Sigmoid colon (tissue), 4 donors: ENCODE measurements at regions not wholly inside any gene's neighbourhood (a gene's known extent, or its start where the extent isn't known, plus 50 kb on each side); places are given as distances from the start of the nearest gene placed in this dataset.

ENCODE experiments used
- EP300 ChIP-seq, 4 donors: sonication (generic); formaldehyde crosslinking; IDR thresholded peaks; one replicate each; pipeline ENCODE4 v1.6.1; 2017; ENCODE audit warnings: antibody characterized with exemption in 4 of 4
- POLR2A ChIP-seq, 2 donors: fragments of 450-650 bp; IDR thresholded peaks; one replicate each; pipeline ENCODE4 v1.6.1; 2016; ENCODE audit warnings: antibody characterized with exemption in 2 of 2, mild to moderate bottlenecking in 2 of 2, moderate library complexity in 2 of 2

GRCh38 chr2:150555611-150556356 lies 68.3 kb upstream of the RND3 start:
- TF ChIP-seq POLR2A (IDR thresholded peaks at IDR 0.05), result no peak
- TF ChIP-seq EP300 (IDR thresholded peaks at IDR 0.05), result no peak
